Astrocyte (in vitro differentiated cells and primary cell): ENCODE measurements at regions not wholly inside any gene's neighbourhood (a gene's known extent, or its start where the extent isn't known, plus 50 kb on each side); places are given as distances from the start of the nearest gene placed in this dataset.

Experiments
- DNase-seq: peaks from one replicate; pipeline ENCODE4 v3.0.0-alpha.2; 2010; ENCODE audit warnings: low read depth
- FAIRE-seq: peaks from 2 replicates; lab custom pipeline; 2011; peaks lifted over from hg19 to GRCh38; lab: Jason Lieb, UNC
- H2AFZ ChIP-seq: 2 replicates; pipeline ENCODE4 v1.6.0; 2012; ENCODE audit warnings: low read depth, low read length, inconsistent platforms
- H3K27ac ChIP-seq: 2 replicates; pipeline ENCODE4 v1.5.1; 2011; ENCODE audit warnings: low read depth, low read length, inconsistent platforms
- H3K27me3 ChIP-seq: 2 replicates; pipeline ENCODE4 v1.6.0; 2011; ENCODE audit warnings: low read length, inconsistent platforms; ENCODE audit not compliant: insufficient read depth
- H3K36me3 ChIP-seq: 2 replicates; pipeline ENCODE4 v1.5.1; 2011; ENCODE audit warnings: low read length, inconsistent platforms; ENCODE audit not compliant: insufficient read depth
- H3K4me1 ChIP-seq: 2 replicates; pipeline ENCODE4 v1.5.1; 2011; ENCODE audit warnings: low read length, inconsistent platforms; ENCODE audit not compliant: insufficient read depth
- H3K4me2 ChIP-seq: 2 replicates; pipeline ENCODE4 v1.6.0; 2012; ENCODE audit warnings: low read length, inconsistent platforms
- H3K4me3 ChIP-seq: 2 replicates; pipeline ENCODE4 v1.5.1; 2011; ENCODE audit warnings: low read depth, mild to moderate bottlenecking, low read length, inconsistent platforms; ENCODE audit not compliant: insufficient read depth
- H3K79me2 ChIP-seq: 2 replicates; pipeline ENCODE4 v1.6.0; 2012; ENCODE audit warnings: mild to moderate bottlenecking, low read length, inconsistent platforms; ENCODE audit not compliant: insufficient read depth
- H3K9ac ChIP-seq: 2 replicates; pipeline ENCODE4 v1.6.0; 2012; ENCODE audit warnings: mild to moderate bottlenecking, low read length, inconsistent platforms
- H3K9me3 ChIP-seq: 2 replicates; pipeline ENCODE4 v1.5.1; 2012; ENCODE audit warnings: low read depth, mild to moderate bottlenecking, low read length, inconsistent platforms; ENCODE audit not compliant: insufficient read depth
- H4K20me1 ChIP-seq: 2 replicates; pipeline ENCODE4 v1.6.0; 2012; ENCODE audit warnings: low read length, inconsistent platforms; ENCODE audit not compliant: insufficient read depth
- H3K27ac Mint-ChIP-seq: one replicate; pipeline ENCODE4 v1.8.0; 2021; ENCODE audit warnings: mild to moderate bottlenecking, mixed read lengths; ENCODE audit not compliant: unreplicated experiment
- H3K27me3 Mint-ChIP-seq: one replicate; pipeline ENCODE4 v1.8.0; 2021; ENCODE audit warnings: low read depth, mixed read lengths; ENCODE audit not compliant: unreplicated experiment
- H3K36me3 Mint-ChIP-seq: one replicate; pipeline ENCODE4 v1.8.0; 2021; ENCODE audit warnings: low read depth, mixed read lengths; ENCODE audit not compliant: unreplicated experiment
- H3K4me1 Mint-ChIP-seq: one replicate; pipeline ENCODE4 v1.8.0; 2021; ENCODE audit warnings: low read depth, mixed read lengths; ENCODE audit not compliant: unreplicated experiment
- H3K4me3 Mint-ChIP-seq: one replicate; pipeline ENCODE4 v1.8.0; 2021; ENCODE audit warnings: mild to moderate bottlenecking, moderate library complexity, mixed read lengths; ENCODE audit not compliant: unreplicated experiment
- H3K9me3 Mint-ChIP-seq: one replicate; pipeline ENCODE4 v1.8.0; 2021; ENCODE audit warnings: mild to moderate bottlenecking, mixed read lengths; ENCODE audit not compliant: unreplicated experiment
- EZH2 ChIP-seq: IDR thresholded peaks from 2 replicates; pipeline ENCODE4 v1.6.1; 2012; ENCODE audit warnings: mild to moderate bottlenecking, low read length, inconsistent platforms; ENCODE audit not compliant: insufficient read depth
- TF ChIP-seq, protein P1 (sequence below): IDR thresholded peaks from 2 replicates; pipeline ENCODE4 v1.5.1; 2011; ENCODE audit warnings: low read depth, mild to moderate bottlenecking, inconsistent platforms, low read length, moderate library complexity; ENCODE audit not compliant: insufficient read depth

DNA sequence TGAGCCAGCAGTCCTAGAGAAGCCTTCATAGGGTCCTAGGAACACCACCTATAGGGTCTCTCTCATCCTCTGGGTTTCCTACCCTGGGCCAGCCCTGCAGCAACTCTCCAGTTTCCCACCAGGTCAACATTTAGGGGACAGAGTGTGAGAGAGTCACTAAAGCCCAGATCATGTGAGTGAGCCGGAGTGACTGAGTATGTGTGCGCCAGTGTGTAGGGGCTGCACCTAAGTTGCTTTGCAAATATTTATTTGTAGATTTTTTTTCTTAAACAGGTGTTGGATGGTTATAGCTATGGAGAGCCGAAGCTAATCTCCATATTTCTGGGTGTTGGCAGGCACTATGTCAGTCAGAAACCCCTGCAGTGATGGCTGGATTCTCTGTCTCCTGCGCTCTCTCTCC is 232.5 kb upstream of the NCAM1 start:
- no peak overlapping the region for H3K4me2 ChIP-seq
- no peaks in the 10 kb centered on the region for H3K4me1 ChIP-seq
- no peaks in the 10 kb centered on the region for H3K36me3 Mint-ChIP-seq
- peaks cover 3% of the 10 kb centered on the region for H3K9me3 Mint-ChIP-seq
- DNase-seq (no peak), FAIRE-seq (no peak)
- TF ChIP-seq EZH2, result no peak
- TF ChIP-seq, protein P1, sequence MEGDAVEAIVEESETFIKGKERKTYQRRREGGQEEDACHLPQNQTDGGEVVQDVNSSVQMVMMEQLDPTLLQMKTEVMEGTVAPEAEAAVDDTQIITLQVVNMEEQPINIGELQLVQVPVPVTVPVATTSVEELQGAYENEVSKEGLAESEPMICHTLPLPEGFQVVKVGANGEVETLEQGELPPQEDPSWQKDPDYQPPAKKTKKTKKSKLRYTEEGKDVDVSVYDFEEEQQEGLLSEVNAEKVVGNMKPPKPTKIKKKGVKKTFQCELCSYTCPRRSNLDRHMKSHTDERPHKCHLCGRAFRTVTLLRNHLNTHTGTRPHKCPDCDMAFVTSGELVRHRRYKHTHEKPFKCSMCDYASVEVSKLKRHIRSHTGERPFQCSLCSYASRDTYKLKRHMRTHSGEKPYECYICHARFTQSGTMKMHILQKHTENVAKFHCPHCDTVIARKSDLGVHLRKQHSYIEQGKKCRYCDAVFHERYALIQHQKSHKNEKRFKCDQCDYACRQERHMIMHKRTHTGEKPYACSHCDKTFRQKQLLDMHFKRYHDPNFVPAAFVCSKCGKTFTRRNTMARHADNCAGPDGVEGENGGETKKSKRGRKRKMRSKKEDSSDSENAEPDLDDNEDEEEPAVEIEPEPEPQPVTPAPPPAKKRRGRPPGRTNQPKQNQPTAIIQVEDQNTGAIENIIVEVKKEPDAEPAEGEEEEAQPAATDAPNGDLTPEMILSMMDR, result no peak
- no peak overlapping the region for H3K27ac Mint-ChIP-seq
- no peak overlapping the region for H3K27ac ChIP-seq
- no peaks in the 10 kb centered on the region for H3K79me2 ChIP-seq
- no peak overlapping the region for H3K4me3 ChIP-seq
- no peak overlapping the region for H3K9ac ChIP-seq
- no peaks in the 10 kb centered on the region for H3K4me1 Mint-ChIP-seq
- H3K4me3 Mint-ChIP-seq, result no peak overlapping the region
- no peaks in the 10 kb centered on the region for H3K27me3 ChIP-seq
- H3K36me3 ChIP-seq, result no peaks in the 10 kb centered on the region
- H2AFZ ChIP-seq, result no peak overlapping the region
- no peaks in the 10 kb centered on the region for H4K20me1 ChIP-seq
- peaks cover 31% of the 10 kb centered on the region for H3K27me3 Mint-ChIP-seq
- H3K9me3 ChIP-seq, result peaks cover 3% of the 10 kb centered on the region

DNA sequence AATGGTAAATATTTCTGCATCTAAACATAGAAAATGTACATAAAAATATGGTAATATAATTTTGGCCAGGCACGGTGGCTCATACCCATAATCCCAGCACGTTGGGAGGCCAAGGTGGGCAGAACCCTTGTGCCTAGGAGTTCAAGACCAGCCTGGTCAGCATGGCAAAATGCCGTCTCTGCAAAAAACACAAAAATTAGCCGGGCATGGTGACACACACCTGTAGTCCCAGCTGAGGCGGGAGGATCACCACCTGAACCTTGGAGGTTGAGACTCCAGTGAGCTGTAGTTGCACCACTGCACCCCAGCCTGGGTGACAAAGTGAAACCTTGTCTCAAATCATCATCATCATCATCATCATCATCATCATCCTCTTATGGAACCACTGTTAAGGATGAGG is 230.6 kb upstream of the NCAM1 start:
- Mint-ChIP-seq H3K4me3 (no peak overlapping the region), H3K9me3 (peaks cover 3% of the 10 kb centered on the region), H3K27me3 (peaks cover 35% of the 10 kb centered on the region), H3K27ac (no peak overlapping the region), H3K36me3 (no peaks in the 10 kb centered on the region), H3K4me1 (no peaks in the 10 kb centered on the region)
- Histone ChIP-seq H3K27ac (no peak overlapping the region), H3K36me3 (no peaks in the 10 kb centered on the region), H3K4me2 (no peak overlapping the region), H3K9me3 (peaks cover 2% of the 10 kb centered on the region), H3K4me1 (no peaks in the 10 kb centered on the region), H3K9ac (no peak overlapping the region), H3K79me2 (no peaks in the 10 kb centered on the region), H3K4me3 (no peak overlapping the region), H2AFZ (no peak overlapping the region), H3K27me3 (peaks cover 3% of the 10 kb centered on the region), H4K20me1 (no peaks in the 10 kb centered on the region)
- DNase-seq, result no peak
- TF ChIP-seq EZH2, result no peak
- TF ChIP-seq, protein P1, result no peak
- FAIRE-seq, result no peak

DNA sequence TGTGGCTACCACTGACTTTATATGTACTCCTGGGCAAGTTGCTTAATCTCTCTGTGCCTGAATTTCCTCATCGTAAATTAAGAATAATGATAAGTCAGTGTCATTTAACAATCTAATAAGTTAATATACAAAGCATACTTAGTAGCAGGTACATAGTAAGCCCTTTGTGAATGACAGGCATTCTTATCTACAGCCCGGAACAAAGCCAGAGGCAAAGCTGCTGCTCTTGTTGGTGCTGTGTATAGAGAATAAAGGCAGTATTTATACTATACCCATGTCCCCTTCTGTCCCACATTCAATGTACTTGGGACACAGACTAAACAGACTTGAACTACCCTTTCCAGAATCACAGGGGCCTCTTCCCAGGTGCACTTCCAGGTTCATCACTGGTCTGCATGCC is 229.7 kb upstream of the NCAM1 start:
- Histone ChIP-seq H3K4me1 (no peaks in the 10 kb centered on the region), H3K27ac (no peak overlapping the region), H3K36me3 (no peaks in the 10 kb centered on the region), H3K9ac (no peak overlapping the region), H2AFZ (no peak overlapping the region), H3K4me3 (no peak overlapping the region), H4K20me1 (no peaks in the 10 kb centered on the region), H3K79me2 (no peaks in the 10 kb centered on the region), H3K4me2 (no peak overlapping the region), H3K9me3 (no peaks in the 10 kb centered on the region), H3K27me3 (peaks cover 6% of the 10 kb centered on the region)
- Mint-ChIP-seq H3K27me3 (peaks cover 41% of the 10 kb centered on the region), H3K27ac (no peak overlapping the region), H3K4me3 (no peak overlapping the region), H3K36me3 (no peaks in the 10 kb centered on the region), H3K4me1 (no peaks in the 10 kb centered on the region), H3K9me3 (peaks cover 3% of the 10 kb centered on the region)
- FAIRE-seq (no peak), DNase-seq (no peak)
- TF ChIP-seq EZH2, result no peak
- TF ChIP-seq, protein P1, result no peak
